Fibroblast of skin of right quadriceps (primary cell): ENCODE measurements at regions not wholly inside any gene's neighbourhood (a gene's known extent, or its start where the extent isn't known, plus 50 kb on each side); places are given as distances from the start of the nearest gene placed in this dataset.

Experiments
- DNase-seq: peaks from one replicate; pipeline ENCODE4 v3.0.0-alpha.2; 2013

DNA sequence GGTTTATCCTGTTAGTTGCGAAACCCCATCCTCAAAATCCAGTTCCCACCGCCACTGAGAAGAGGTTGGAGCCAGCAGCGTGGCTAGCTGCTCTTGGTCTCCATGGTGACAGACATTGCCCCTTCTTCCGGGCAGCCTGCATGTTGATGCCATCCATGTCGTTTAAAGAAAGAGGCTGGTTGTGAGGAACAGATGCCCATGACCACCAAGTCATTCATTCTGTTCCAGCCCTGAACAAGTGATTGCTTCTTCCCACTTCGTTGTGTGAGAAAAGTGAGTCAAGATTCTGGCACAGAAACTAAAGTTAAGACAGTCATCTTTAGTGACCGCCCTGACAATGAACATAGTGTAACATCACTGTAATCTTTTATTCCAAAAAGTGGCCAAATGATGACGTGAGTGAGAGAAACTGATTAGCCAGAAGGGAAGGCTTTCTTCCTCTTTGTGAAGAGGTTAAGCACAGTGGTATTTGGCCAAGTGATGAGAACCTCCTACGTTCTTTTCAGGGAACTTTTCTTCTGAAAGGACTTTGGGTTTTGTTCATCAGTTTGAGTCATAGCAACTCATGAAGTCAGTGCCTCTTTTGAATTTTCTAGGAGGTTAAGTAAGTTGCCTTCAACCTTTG is 272.5 kb downstream of the GALR1 start:
- no peak for DNase-seq

DNA sequence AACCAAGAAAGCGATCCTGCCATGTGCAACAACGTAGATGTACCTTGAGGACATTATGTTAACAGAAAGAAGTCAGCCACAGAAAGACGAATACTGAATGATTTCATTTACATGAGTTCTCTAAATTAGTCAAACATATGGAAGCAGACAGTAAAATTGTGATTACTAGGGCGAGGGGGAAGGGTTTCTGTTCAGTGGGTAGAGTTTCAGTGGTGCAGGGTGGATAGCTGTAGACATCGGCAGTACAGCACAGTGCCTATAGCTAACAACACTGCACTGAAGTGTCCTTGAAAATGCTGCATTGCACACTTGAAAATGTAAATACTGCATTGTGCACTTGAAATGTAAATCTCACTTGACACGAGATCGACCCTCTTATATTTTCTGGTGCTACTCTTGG is 275.3 kb downstream of the GALR1 start:
- DNase-seq = no peak

DNA sequence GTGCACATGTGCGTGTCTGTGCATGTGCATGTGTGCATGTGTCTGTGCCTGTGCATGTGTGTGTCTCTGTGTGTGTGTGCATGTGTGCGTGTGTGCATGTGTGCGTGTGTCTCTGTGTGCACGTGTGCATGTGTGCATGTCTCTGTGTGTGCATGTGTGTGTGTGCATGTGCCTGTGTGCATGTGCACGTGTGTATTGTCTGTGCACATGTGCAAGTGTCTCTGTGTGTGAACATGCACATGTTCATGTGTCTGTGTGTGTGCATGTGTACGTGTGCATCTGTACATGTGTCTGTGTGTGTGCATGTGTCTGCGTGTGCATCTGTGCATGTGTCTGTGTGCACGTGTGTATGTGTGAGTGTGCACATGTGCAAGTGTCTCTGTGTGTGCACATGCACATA is 277.3 kb downstream of the GALR1 start:
- no peak for DNase-seq

DNA sequence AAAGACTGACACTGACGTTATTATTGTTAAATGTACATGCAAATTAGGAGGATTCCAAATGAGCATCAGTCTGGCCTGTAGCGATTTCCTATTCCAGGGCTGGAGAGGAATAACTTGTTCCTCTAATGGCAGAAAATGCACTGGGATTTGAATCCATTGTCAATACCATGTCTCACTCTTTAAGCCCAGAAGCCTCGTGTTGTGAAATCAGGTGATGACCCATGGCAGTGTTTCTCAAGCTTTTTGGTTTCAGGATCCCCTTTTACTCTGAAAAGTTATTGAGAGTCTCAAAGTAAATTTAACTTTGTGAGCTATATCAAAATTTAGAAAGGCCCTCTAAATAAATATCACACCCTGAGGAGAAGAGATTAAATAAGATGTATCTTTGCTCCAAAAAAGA is 279.2 kb downstream of the GALR1 start:
- DNase-seq = no peak

DNA sequence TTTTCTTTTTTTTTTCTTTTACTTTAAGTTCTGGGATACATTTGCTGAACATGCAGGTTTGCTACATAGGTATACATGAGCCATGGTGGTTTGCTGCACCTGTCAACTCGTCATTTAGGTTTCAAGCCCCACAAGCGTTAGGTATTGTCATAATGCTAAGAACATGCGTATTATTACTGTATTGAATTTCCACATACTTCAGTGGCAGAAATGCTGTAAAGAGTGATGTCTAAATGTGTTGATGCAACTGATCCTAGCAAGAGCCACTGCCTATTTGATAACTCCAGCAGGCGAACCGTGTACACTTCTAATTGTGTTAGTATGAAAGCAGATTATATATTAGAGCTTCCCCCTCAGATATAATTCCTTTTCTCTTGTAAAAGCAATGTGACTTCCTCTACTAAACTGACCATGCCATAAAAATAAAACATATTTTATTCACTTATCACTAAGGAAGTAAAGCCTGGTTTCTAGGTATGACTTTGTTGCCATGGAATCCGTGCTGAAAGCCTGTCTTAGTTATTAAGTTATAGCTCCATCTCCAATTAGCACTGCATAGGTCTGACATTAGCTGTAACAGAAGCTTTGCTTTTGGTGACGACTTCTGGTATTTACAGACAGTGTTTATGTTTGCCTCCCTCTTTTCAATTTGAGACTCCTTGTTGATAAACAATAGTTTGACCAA is 280.0 kb downstream of the GALR1 start:
- no peak for DNase-seq

DNA sequence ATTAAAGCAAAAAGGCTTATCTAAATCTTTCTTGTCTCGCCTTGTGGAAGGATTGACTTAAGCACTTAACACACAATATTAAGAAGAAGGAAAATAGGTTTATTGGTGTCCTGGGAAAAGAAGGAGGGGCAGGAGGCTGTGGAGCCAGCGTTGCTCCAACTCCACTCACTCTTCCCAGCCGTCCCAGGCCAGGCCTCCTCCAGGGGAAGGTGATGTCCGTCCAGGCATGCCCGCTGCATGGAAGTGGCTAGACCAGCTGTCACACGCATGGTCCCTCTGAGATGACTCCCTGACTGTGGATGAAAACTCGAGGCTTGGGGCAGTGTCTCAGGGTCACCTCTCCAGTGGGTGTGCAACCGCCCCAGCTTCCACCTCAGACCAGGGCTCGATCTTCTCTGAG is 281.1 kb downstream of the GALR1 start:
- DNase-seq = no peak

DNA sequence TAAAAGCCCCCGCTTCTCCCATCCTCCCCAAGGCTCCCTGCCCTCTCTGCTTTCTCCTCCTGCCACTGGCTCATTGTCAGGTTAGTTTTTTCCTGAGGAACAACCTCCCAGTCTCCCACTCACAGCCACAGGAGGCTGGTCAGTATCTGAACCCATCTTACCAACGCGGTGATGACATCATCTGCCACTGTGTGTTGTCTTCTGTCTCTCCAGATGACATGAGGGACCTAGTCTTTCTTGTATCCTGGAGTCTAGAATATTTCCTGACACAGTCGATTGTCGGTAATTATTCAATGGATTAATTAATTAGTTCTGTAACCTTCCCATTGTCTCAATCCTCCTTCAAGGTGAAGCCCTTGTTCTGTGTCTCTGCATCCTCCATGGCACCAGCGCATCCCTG is 290.2 kb downstream of the GALR1 start:
- no peak for DNase-seq

DNA sequence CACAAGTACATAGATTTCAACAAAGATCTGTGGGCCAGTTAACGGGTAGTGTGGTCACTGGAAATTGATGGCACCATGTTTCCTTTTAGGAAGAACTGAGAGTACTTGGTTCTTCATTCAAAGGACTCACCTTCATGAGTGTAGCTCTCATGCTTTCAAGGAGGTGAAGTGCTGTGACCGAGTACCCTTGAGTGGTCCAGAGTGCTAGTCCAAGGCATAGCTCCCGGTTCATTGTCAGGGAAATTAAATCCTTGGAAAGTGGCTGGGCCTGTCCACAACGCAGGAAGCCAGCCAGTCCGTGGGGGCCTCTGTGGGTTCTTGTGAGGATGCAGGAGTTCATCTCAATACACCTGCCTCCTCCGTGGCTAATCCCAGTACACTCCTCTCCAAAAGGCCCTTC is 295.1 kb downstream of the GALR1 start:
- DNase-seq = no peak

DNA sequence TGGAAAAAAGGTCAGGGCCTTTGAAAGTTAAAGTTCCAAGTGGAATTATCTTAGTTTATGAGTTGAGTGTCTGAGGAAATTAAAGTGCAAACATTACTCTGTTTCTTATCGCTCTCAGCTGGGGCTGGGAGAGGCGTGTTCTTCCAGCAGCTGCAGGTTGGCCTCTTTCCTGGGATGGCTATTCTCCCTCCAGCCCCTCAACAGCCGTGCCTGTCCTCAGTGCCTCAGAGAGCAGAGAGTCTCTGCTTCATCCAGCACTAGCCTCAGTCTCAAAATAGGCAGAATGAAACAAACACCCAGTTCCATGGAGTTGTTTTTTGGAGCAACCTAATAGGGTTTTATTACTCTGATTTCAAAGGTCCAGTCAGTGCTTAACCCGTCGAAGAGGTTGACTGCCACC is 298.1 kb downstream of the GALR1 start:
- DNase-seq = no peak

DNA sequence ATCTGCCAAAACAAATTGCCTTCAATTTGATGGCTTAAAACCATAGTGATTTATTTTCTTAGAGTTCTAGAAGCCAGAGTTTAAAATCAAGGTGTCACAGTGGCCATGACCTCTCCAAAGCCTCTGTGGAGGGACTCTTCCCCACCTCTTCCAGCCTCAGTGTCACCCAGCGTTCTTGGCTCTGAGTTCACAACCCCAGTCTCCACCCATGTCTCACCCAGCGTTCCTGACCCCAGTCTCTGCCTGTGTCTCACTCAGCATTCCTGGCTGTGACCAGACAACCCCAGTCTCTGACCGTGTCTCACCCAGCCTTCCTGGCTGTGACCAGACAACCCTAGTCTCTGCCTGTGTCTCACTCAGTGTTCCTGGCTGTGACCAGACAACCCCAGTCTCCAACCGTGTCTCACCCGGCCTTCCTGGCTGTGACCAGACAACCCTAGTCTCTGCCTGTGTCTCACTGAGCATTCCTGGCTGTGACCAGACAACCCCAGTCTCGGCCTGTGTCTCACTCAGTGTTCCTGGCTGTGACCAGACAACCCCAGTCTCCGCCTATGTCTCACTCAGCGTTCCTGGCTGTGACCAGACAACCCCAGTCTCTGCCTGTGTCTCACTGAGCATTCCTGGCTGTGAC is 299.3 kb downstream of the GALR1 start:
- DNase-seq = no peak

DNA sequence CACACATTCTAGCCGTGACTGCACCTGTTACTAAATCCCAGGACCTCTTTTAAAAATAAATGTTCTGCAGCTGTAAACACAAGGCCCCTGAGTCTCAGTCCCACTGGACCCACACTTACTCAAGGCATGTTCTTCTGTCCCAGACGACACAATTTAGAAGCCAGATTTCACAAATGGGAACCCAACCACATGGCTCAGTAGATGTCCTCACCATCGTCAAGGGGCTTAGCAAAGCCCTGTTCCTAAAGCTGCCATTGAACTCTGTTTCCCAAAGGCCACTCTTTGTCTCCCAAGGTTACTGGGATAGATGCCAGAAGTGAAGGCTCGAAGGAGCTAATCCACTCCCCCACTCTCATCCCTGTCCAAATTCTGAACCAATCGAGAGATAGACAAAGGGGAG is 301.0 kb downstream of the GALR1 start:
- DNase-seq = no peak

DNA sequence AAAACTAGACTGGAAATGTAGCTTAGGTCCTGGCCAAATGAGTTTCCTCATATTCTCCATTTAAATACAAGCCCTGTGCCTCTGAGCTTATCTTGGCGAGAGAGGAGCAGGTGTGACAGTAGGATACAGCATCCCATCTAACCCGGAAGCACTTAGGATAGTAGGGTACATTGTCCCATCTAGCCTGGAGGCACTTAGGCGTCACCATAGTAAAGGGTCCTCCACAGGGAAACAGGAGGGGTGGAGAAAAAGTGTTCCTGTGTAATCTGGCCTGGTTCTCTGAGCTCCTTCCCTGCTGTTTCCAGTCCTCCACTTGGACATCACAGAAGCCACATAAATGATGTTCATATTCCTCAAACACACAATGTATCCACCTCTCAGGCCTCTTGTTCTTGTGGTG is 301.4 kb downstream of the GALR1 start:
- no peak for DNase-seq

DNA sequence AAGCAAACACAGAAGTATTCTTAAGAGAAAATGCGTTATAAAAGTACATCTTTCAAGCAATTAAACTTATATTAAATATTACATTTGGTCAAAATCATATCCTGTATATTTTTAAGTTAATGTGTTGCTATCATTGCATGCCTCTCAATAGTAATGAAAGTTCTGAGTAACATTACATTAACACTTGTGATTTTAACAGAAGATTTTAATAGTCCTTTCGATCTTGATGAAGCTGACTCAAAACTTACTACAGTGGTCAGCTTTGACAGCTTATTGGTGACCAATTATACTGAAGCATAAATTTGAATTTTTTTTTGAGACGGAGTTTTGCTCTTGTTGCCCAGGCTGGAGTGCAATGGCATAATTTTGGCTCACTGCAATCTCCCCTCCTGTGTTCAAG is 303.3 kb downstream of the GALR1 start:
- DNase-seq = no peak

DNA sequence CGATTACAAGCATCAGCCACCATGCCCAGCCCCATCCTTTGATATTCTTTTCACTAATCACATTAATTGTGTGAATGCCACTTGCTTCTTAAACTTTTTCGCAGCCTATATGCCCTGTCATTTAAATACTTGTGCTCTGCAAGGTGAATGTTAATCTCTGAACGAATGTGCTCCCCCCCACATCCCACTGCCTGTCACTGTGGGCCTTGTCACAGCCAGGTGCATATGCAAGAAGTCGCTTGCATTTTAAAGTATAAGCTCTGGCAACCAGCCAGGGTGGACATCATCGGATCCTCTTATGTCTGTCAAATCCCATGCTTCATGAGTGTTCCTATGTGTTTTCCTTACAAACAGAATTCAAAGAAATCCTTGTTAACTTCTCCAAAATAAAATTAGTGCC is 304.4 kb downstream of the GALR1 start:
- DNase-seq = no peak

DNA sequence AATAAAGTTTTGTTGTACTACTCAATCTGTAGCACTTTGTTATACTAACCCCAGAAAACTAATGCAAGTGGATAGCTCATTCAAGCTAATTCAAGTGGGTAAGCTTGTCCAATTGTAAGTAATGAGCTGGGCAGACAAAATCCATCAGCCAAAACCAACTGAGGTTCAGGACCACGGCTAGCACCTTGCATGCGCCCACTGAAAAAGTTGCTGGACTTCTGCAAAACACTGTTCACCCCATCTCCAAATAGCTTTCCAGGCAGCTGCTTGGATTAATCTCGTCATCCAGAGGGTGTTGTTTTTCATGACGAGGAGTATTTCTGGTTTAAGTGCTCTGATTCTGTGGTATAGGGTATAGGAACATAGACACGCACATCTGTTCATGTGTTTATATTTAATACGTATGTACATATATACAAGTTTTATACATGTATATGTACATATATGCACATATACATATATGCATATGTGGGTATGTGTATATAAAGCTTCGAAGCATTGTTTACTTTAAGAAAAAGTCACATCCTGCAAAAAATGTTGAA is 307.5 kb downstream of the GALR1 start:
- no peak for DNase-seq

DNA sequence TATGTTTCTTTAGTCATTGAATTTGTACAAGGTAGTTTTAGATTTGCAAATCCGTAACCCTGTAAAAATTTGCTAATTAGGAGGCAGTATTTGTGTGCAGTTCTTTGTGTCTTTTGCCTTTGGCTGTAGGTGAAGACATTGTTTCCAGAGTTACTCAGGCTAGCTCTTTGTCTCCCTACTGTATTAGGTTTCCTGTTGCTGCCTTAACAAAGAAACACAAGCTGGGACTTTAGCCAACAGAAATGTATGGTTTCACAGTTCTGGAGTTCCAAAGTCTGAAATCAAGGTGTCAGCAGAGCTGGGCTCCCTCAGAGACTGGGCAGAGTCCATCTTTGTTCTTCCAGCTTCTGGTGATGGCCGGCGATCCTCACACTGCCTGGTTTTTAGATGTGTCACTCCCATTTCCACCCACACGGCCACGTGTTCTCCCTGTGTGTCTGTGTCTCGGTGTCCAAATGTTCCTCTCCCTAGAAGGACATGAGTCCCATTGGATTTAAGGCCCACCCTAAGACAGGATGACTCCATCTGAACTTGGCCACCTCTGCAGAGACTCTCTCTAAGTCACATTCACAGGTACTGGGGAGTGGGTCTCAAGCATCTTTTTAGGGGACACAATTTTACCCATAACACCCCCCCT is 309.7 kb downstream of the GALR1 start:
- no peak for DNase-seq

DNA sequence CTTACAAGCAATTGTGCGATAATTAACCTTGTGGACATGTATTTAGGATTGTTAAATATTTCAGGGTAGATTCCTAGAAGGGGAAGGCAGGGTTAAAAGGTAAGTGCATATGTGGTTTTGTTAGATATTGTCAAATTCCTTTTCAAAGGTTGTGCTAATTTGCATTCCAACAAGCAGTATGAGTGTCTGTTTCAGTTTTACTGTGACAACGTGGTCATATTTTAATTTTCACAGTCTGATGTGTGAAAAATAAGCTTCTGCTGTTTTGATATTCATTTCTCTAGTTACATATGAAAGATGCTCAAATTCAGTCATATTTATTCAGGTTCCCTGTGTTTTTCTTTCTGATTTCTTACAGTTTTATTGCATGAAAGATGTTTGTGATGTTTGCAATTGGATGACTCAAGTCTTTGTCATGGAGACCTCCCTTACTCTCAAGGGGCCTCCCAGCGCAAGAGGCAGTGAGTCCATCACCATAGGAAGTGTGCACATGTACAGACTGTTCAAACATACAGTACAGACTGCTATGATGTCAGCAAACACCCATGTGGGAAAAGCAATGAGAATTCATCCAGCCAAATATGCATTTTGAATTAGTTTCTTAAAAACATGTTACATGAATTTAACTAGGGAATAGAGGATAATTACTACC is 310.8 kb downstream of the GALR1 start:
- no peak for DNase-seq

DNA sequence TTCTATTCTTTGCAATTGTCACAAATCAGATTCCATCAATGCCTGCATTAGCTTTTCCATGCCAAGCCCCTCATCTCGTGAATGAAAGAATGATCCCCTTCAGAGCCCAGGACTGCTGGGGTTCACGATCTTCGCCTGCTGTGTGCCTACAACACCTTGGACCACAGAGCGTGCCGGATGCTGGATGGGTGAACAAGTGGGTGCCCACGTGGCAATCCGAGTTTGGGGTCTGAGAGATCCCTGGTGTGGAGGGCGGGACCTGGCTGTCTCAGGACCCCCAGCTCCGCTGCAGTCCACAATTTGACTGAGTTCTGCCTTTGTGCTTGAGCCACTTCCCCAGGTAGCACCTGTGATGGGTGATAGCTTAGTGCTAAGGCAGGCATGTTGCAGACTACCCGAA is 317.0 kb downstream of the GALR1 start:
- DNase-seq = no peak

DNA sequence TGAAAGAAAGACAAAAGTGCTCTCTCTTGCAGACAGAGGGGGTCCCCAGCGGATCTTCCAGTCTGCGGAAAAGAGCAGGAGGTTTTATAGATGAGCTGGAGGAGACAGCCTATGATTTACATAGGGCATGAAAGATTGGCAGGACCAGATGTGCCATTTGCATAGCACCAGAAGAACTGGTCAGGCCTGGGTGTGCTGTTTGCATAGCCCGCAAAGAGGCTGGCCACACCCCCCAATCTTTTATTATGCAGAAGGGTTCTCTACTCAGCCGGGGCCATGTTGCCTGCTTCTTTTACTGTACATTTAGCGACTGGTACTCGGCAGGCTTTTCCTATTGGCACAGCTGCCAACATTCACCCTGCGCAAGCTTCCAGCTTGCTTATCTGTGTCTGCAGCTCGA is 317.6 kb downstream of the GALR1 start:
- no peak for DNase-seq

DNA sequence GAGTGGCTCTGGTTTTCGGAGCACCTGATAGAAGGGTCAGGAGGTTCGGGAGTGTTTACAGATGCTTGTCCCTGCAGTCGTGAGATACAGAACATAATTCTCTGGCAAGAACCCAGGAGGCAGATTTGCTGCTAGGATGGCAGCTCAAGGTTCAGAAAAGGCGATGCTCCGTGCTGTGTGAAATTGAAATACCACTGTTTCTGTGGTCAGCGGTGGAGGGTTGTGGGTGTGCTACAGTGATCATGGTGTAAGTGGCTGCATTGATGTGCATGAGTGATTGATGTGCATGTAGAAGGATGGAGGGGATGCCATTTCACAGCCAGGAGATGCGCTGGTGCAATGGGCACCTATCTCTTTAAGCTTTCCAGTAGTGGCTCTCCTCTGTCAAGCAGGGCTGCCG is 322.1 kb downstream of the GALR1 start:
- no peak for DNase-seq

DNA sequence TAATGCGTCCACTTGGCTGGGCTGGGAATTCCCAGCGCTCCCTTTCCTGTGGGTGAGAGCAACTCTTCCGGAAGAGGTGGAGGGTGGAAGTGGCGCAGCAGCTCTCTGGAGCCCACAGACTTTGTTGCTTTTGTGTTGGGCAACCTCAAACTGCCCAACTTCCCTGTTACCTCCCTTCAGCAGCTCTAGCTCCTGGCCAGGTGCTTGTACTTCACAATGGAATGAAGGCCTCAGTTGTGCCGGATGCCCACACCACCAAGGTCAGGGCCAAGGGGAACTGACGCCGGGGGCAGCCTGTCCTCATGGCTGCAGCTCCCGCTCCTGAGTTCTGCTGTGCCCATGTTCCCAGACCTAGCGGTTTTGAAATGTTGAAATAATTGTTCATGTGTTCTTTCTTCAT is 322.9 kb downstream of the GALR1 start:
- no peak for DNase-seq

DNA sequence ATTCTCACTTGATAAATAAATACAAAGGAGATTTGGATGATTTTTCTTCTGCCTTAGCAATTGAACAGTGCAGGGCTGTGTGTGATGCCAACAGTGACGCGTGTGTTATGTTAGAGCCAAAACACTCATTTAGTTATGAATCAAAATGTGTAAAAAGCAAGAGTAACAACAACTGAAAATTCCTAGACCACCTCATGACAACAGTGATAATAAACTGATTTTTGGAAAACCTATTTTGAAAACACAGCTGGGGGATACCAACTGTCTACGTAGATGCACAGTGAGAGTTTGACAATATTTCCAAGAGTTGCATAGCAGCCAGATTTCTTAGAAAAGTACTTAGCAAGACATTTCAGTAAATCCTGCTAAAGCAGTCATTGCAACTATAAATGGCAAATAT is 323.9 kb downstream of the GALR1 start:
- no peak for DNase-seq

DNA sequence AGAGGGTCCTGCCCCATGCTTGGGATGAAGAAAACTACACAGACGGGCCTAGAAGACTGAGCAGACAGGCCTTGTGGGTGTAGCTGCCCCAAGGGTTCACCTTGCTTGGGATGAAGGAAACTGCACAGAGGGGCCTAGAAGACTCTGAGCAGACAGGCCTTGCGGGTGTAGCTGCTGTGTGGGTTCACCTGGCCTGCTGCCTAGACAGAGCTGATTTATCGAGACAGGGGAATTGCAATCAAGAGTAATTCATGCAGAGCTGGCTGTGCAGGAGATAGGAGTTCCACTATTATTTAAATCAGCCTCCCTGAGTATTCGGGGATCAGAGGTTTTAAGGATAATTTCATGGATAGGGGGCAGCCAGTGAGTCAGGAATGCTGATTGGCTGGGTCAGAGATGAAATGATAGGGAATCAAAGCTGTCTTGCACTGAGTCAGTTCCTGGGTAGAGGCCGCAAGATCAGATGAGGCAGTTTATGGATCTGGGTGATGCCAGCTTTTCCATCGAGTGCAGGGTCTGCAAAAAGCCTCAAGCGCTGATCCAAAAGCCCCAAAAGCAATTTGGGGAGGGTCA is 341.4 kb downstream of the GALR1 start:
- no peak for DNase-seq
